HepG2 (cell line): ENCODE measurements at regions not wholly inside any gene's neighbourhood (a gene's known extent, or its start where the extent isn't known, plus 50 kb on each side); places are given as distances from the start of the nearest gene placed in this dataset.

Experiments
- CEBPG ChIP-seq: IDR thresholded peaks from 2 replicates; pipeline ENCODE4 v1.6.1; 2016
- EED ChIP-seq: sonication (generic); formaldehyde crosslinking; IDR thresholded peaks from 2 replicates; pipeline ENCODE4 v1.5.0; 2020; ENCODE audit warnings: mild to moderate bottlenecking, missing genetic modification reagents
- HDAC2 ChIP-seq: sonication (generic); formaldehyde crosslinking; IDR thresholded peaks from 2 replicates; pipeline ENCODE4 v1.4.0; 2020; ENCODE audit warnings: missing genetic modification reagents
- SPEN ChIP-seq: sonication (generic); formaldehyde crosslinking; IDR thresholded peaks from 2 replicates; pipeline ENCODE4 v1.5.1; 2020; ENCODE audit warnings: low read depth, mild to moderate bottlenecking, missing genetic modification reagents
- ZNF510 ChIP-seq: sonication (generic); formaldehyde crosslinking; IDR thresholded peaks from 2 replicates; pipeline ENCODE4 v1.4.0; 2020; ENCODE audit warnings: low read depth, mild to moderate bottlenecking, missing genetic modification reagents

- TF ChIP-seq HDAC2 (CRISPR knock-in tag): no peak
- no peak for TF ChIP-seq CEBPG (CRISPR knock-in tag)
- TF ChIP-seq ZNF510 (CRISPR knock-in tag): no peak
- TF ChIP-seq SPEN (CRISPR knock-in tag): no peak
- no peak for TF ChIP-seq EED (CRISPR knock-in tag)
Observed at GRCh38 chr2:3104261-3104660, 273.4 kb downstream of the EIPR1 start.
